Endothelial cell of umbilical vein (primary cell): ENCODE measurements at regions not wholly inside any gene's neighbourhood (a gene's known extent, or its start where the extent isn't known, plus 50 kb on each side); places are given as distances from the start of the nearest gene placed in this dataset.

Experiments used
- BruUV-seq: library from RNA; stranded (reverse); fragments of 400-500 nt; replicated peaks from 2 replicates; lab custom pipeline; 2021; lab: Mats Ljungman, UMichigan
- CTCF ChIA-PET: fragments of 300-600, 350-600 bp; sonication (Branson Sonifier 250); formaldehyde crosslinking; loops from one replicate; lab custom pipeline; 2021; ENCODE audit warnings: antibody characterized with exemption, inconsistent platforms; lab: Charles Lee
- POLR2A ChIA-PET: fragments of 300-600, 350-600 bp; sonication (Branson Sonifier 250); formaldehyde crosslinking; loops from one replicate; lab custom pipeline; 2021; ENCODE audit warnings: antibody characterized with exemption, inconsistent platforms; lab: Charles Lee
- DNase-seq: peaks from one replicate; pipeline ENCODE4 v3.0.0-alpha.2; 2011; ENCODE audit warnings: low read depth, low spot score
- FAIRE-seq: peaks from 2 replicates; lab custom pipeline; 2011; peaks lifted over from hg19 to GRCh38; lab: Jason Lieb, UNC
- H2AFZ ChIP-seq: 2 replicates; pipeline ENCODE4 v1.6.0; 2012; ENCODE audit warnings: low read depth, low read length, control low read depth, inconsistent platforms
- H3K27ac ChIP-seq: 2 replicates; pipeline ENCODE4 v1.5.1; 2011; ENCODE audit warnings: low read depth, mild to moderate bottlenecking, control low read depth, low read length, moderate library complexity; ENCODE audit not compliant: insufficient read depth
- H3K27me3 ChIP-seq, 2 experiments: 2 replicates each; pipeline versions ENCODE4 v1.6.0 to v1.6.1; 2011; ENCODE audit warnings: low read length in 2 of 2, mixed read lengths in 1 of 2; ENCODE audit not compliant: control insufficient read depth in 2 of 2, insufficient read depth in 2 of 2
- H3K36me3 ChIP-seq, 2 experiments: 2 replicates in 1 of 2; 3 replicates in 1 of 2; pipeline ENCODE4 v1.5.1; 2011; ENCODE audit warnings: low read length in 2 of 2, mild to moderate bottlenecking in 1 of 2, moderate library complexity in 1 of 2; ENCODE audit not compliant: control insufficient read depth in 2 of 2, insufficient read depth in 2 of 2; ENCODE audit errors: extremely low read depth in 1 of 2
- H3K4me1 ChIP-seq: 3 replicates; pipeline ENCODE4 v1.5.1; 2011; ENCODE audit warnings: mild to moderate bottlenecking, low read length; ENCODE audit not compliant: control insufficient read depth, insufficient read depth; ENCODE audit errors: extremely low read depth
- H3K4me2 ChIP-seq: 2 replicates; pipeline ENCODE4 v1.6.1; 2011; ENCODE audit warnings: low read length, control low read depth, mixed read lengths; ENCODE audit not compliant: insufficient read depth
- H3K4me3 ChIP-seq, 3 experiments: fragments of 200-600 bp in 1 of 3; sonication (generic), shearing (Covaris generic) in 1 of 3; replicated peaks in 1 of 3; 2 replicates each; pipeline ENCODE4 v1.5.1; 2011 to 2016; ENCODE audit warnings: control low read depth in 3 of 3, low read length in 3 of 3, mild to moderate bottlenecking in 2 of 3, inconsistent platforms in 1 of 3, low read depth in 1 of 3, moderate library complexity in 1 of 3; ENCODE audit not compliant: insufficient read depth in 1 of 3
- H3K79me2 ChIP-seq: 2 replicates; pipeline ENCODE4 v1.6.0; 2012; ENCODE audit warnings: low read length, inconsistent platforms; ENCODE audit not compliant: control insufficient read depth, insufficient read depth
- H3K9ac ChIP-seq: replicated peaks from 2 replicates; pipeline ENCODE3; 2011; ENCODE audit warnings: low read length, control low read depth; ENCODE audit not compliant: insufficient read depth; ENCODE audit errors: extremely low read depth
- H3K9me1 ChIP-seq: replicated peaks from 3 replicates; pipeline ENCODE4 v1.6.0; 2011; ENCODE audit warnings: mild to moderate bottlenecking, low read length; ENCODE audit not compliant: control insufficient read depth, insufficient read depth; ENCODE audit errors: extremely low read depth
- H3K9me3 ChIP-seq: replicated peaks from 2 replicates; pipeline ENCODE4 v1.5.1; 2012; ENCODE audit warnings: low read length, inconsistent platforms; ENCODE audit not compliant: control insufficient read depth, insufficient read depth
- H4K20me1 ChIP-seq: replicated peaks from 2 replicates; pipeline ENCODE3; 2011; ENCODE audit warnings: mild to moderate bottlenecking, low read length; ENCODE audit not compliant: control insufficient read depth, insufficient read depth; ENCODE audit errors: extremely low read depth
- CTCF ChIP-seq, 2 donors: IDR thresholded peaks; 1 replicate in 1 of 2; 2 replicates in 1 of 2; pipeline ENCODE4 v1.5.1; 2011; ENCODE audit warnings: low read length in 2 of 2, mild to moderate bottlenecking in 2 of 2, moderate library complexity in 2 of 2, control low read depth in 1 of 2, inconsistent platforms in 1 of 2, low read depth in 1 of 2; ENCODE audit not compliant: insufficient read depth in 1 of 2; ENCODE audit errors: extremely low read depth in 1 of 2
- EZH2 ChIP-seq: IDR thresholded peaks from 2 replicates; pipeline ENCODE4 v1.6.1; 2012; ENCODE audit warnings: borderline replicate concordance, low read depth, mild to moderate bottlenecking, moderate library complexity, low read length, inconsistent platforms; ENCODE audit not compliant: severe bottlenecking
- FOS ChIP-seq: IDR thresholded peaks from 2 replicates; pipeline ENCODE4 v1.6.1; 2011; ENCODE audit warnings: mild to moderate bottlenecking, low read length, moderate library complexity, borderline replicate concordance; ENCODE audit not compliant: insufficient read depth
- GATA2 ChIP-seq: IDR thresholded peaks from 2 replicates; pipeline ENCODE4 v1.7.0; 2011; ENCODE audit warnings: low read depth, mild to moderate bottlenecking, moderate library complexity, mixed read lengths, low read length; ENCODE audit not compliant: insufficient read length, insufficient read depth
- MAX ChIP-seq: IDR thresholded peaks from 2 replicates; pipeline ENCODE4 v1.6.1; 2011; ENCODE audit not compliant: insufficient read depth, insufficient read length
- MYC ChIP-seq: IDR thresholded peaks from one replicate; pipeline ENCODE4 v1.6.1; 2011; ENCODE audit warnings: mild to moderate bottlenecking, low read depth, low read length
- POLR2A ChIP-seq: IDR thresholded peaks from 2 replicates; pipeline ENCODE4 v1.6.1; 2012; ENCODE audit warnings: low read depth, mild to moderate bottlenecking, control low read depth, low read length
- dilution Hi-C: fragments of 300-500 bp; cut with MboI; formaldehyde crosslinking; loops from one replicate; pipeline ENCODE4 v1.15.0; 2019; ENCODE audit warnings: low sequenced_read_pairs; ENCODE audit not compliant: extremely low pct_ligation_motif_present
- intact Hi-C: fragments of 100-400 bp; cut with micrococcal nuclease; formaldehyde crosslinking; loops from one replicate; pipeline ENCODE4 v1.10.0; 2022

GRCh38 chr6:92762443-92763273 lies 656.7 kb downstream of the EPHA7 start:
- Histone ChIP-seq H3K9me3 (no peaks in the 10 kb centered on the region), H3K9ac (no peak overlapping the region), H3K27me3 (no peaks in the 10 kb centered on the region), H3K9me1 (no peaks in the 10 kb centered on the region), H2AFZ (no peak overlapping the region), H3K4me1 (no peaks in the 10 kb centered on the region), H3K27ac (no peak overlapping the region), H3K4me3 (no peak overlapping the region), H3K79me2 (no peaks in the 10 kb centered on the region), H3K4me2 (no peak overlapping the region), H4K20me1 (no peaks in the 10 kb centered on the region), H3K36me3 (no peaks in the 10 kb centered on the region)
- POLR2A ChIA-PET = no interaction called here
- dilution Hi-C loops (no loop called here), intact Hi-C loops (no loop called here)
- no peak for TF ChIP-seq GATA2
- TF ChIP-seq POLR2A = no peak
- no peak for TF ChIP-seq FOS
- TF ChIP-seq MAX = no peak
- no peak for TF ChIP-seq EZH2
- no peak for TF ChIP-seq MYC
- no peak for TF ChIP-seq CTCF (IDR thresholded peaks at IDR 0.05; ENCODE audit: extremely low read depth in 1 of 2, insufficient read depth in 1 of 2, low read depth in 1 of 2, low read length in 2 of 2)
- FAIRE-seq (no peak), DNase-seq (no peak)
- CTCF ChIA-PET = no interaction called here
- BruUV-seq = no TSS peak
